Right lobe of liver (tissue), 6 donors: ENCODE measurements at regions not wholly inside any gene's neighbourhood (a gene's known extent, or its start where the extent isn't known, plus 50 kb on each side); places are given as distances from the start of the nearest gene placed in this dataset.
A peak's percentile ranks its signal among the peaks of the same experiment; 100 is the strongest.

Experiments
- ATAC-seq, 4 donors: fragments of 200-7000 bp; cut with Tn5 transposase; one replicate each; pipeline ENCODE4 v1.9.1; 2020; ENCODE audit warnings: mild to moderate bottlenecking in 4 of 4, moderate library complexity in 4 of 4
- DNase-seq, 3 donors: peaks; one replicate each; pipeline ENCODE4 v3.0.0-alpha.2; 2020
- H3K27ac ChIP-seq, 3 donors: fragments of 200-600 bp; one replicate each; pipeline ENCODE4 v1.8.0; 2022
- H3K27me3 ChIP-seq, 2 donors: fragments of 200-600 bp; one replicate each; pipeline ENCODE4 v1.8.0; 2022
- H3K36me3 ChIP-seq, 4 donors: fragments of 200-600 bp; sonication (generic) in 1 of 4; one replicate each; pipeline versions ENCODE4 v1.5.1 to v1.8.0; 2017 to 2022; ENCODE audit warnings: control low read depth in 1 of 4
- H3K4me1 ChIP-seq, 4 donors: fragments of 200-600 bp; sonication (generic) in 1 of 4; one replicate each; pipeline versions ENCODE4 v1.5.1 to v1.8.0; 2017 to 2022; ENCODE audit warnings: control low read depth in 1 of 4
- H3K4me3 ChIP-seq, 3 donors: fragments of 200-600 bp; one replicate each; pipeline ENCODE4 v1.8.0; 2022
- H3K9me3 ChIP-seq, 4 donors: fragments of 200-600 bp; sonication (generic) in 1 of 4; one replicate each; pipeline versions ENCODE4 v1.5.1 to v1.8.0; 2017 to 2022; ENCODE audit warnings: control low read depth in 1 of 4
- POLR2A ChIP-seq: fragments of 450-650 bp; IDR thresholded peaks from one replicate; pipeline ENCODE4 v1.6.1; 2017; ENCODE audit warnings: antibody characterized with exemption, mild to moderate bottlenecking
- WGBS: methylation state at CpG from one replicate; pipeline ENCODE4 v1.1.6; 2018; ENCODE audit warnings: low coverage, low lambda C conversion rate; ENCODE audit not compliant: insufficient coverage; ENCODE audit errors: missing lambda C conversion rate; 5-methylcytosine and 5-hydroxymethylcytosine counted together
- intact Hi-C, 2 donors: fragments of 100-400 bp; cut with DNase I; formaldehyde crosslinking; loops; one replicate each; pipeline versions ENCODE4 v1.11.2 to v1.14.1; 2022
- TF ChIP-seq, protein P1 (sequence below), 4 donors: fragments of 200-600 bp in 3 of 4; fragments of 450-650 bp in 1 of 4; IDR thresholded peaks; one replicate each; pipeline versions ENCODE4 v1.5.1 to v1.8.0; 2016 to 2022; ENCODE audit warnings: antibody characterized with exemption in 4 of 4, mild to moderate bottlenecking in 2 of 4
- donor health status: DM: no; HTN: yes; CAD: no.
- donor health status: DM: no; HTN: no; CAD: no.
- donor health status: DM: no; HTN: no; CAD: no.
- donor health status: DM: no; HTN: yes; CAD: no.
- donor health status: DM: no; HTN: yes; CAD: no.

DNA sequence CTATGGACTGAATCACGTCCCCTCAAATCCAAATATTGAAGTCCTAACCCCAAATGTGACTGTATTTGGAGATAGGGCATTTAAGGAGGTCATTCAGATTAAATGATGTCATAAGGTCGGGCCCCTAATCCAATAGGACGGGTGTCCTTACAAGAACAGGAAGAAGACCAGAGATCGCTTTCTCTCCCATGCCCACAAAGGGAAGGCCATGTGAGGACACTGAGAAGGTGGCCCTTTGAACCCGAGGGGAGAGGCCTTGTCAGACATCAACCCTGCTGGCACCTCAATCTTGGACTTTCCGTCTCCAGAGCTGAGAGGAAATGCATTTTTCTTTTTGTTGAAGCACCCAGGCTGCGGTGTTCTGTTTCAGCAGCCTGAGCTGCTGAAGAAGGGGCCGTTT lies 72.3 kb upstream of the KLF6 start:
- no peak for TF ChIP-seq POLR2A
- TF ChIP-seq, protein P1, sequence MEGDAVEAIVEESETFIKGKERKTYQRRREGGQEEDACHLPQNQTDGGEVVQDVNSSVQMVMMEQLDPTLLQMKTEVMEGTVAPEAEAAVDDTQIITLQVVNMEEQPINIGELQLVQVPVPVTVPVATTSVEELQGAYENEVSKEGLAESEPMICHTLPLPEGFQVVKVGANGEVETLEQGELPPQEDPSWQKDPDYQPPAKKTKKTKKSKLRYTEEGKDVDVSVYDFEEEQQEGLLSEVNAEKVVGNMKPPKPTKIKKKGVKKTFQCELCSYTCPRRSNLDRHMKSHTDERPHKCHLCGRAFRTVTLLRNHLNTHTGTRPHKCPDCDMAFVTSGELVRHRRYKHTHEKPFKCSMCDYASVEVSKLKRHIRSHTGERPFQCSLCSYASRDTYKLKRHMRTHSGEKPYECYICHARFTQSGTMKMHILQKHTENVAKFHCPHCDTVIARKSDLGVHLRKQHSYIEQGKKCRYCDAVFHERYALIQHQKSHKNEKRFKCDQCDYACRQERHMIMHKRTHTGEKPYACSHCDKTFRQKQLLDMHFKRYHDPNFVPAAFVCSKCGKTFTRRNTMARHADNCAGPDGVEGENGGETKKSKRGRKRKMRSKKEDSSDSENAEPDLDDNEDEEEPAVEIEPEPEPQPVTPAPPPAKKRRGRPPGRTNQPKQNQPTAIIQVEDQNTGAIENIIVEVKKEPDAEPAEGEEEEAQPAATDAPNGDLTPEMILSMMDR (IDR thresholded peaks at IDR 0.05) = no peak
- Histone ChIP-seq H3K4me1 (peaks cover 0 to 12% (median 3%) of the 10 kb centered on the region in 4 donors), H3K27ac (no peak overlapping the region), H3K9me3 (no peaks in the 10 kb centered on the region), H3K27me3 (no peaks in the 10 kb centered on the region), H3K4me3 (no peak overlapping the region), H3K36me3 (no peaks in the 10 kb centered on the region)
- intact Hi-C loops = no loop called here
- no peak for ATAC-seq
- DNase-seq = no peak
- WGBS = 72% methylated on average over 5 of the region's 8 CpGs

DNA sequence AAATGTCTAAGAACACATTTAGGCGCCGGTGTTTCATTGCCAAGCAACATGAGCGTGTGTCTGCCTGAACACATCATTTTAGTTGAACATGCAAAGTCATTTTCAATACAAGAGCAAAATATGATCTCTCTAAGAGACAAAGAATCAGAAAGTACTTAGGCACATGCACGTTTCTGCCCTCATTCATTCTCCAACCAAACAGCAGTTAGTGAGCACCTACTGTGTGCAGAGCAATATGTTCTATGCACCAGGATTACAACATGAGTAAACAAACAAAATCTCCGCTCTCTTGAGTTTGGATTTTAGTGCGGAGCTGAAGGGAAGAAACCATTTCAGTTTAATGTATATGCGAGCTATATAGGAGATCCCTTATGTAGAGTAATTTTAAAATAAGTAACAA lies 71.6 kb upstream of the KLF6 start:
- TF ChIP-seq POLR2A = no peak
- TF ChIP-seq, protein P1 (IDR thresholded peaks at IDR 0.05) = no peak
- no peak for ATAC-seq
- DNase-seq = no peak
- 86% methylated on average over 7 of the region's 7 CpGs for WGBS
- no peaks in the 10 kb centered on the region for H3K27me3 ChIP-seq
- H3K4me3 ChIP-seq = no peak overlapping the region
- intact Hi-C loops = no loop called here
- H3K9me3 ChIP-seq = no peaks in the 10 kb centered on the region
- no peak overlapping the region for H3K27ac ChIP-seq
- H3K36me3 ChIP-seq = no peaks in the 10 kb centered on the region
- H3K4me1 ChIP-seq = peaks cover 0 to 17% (median 3%) of the 10 kb centered on the region in 4 donors

DNA sequence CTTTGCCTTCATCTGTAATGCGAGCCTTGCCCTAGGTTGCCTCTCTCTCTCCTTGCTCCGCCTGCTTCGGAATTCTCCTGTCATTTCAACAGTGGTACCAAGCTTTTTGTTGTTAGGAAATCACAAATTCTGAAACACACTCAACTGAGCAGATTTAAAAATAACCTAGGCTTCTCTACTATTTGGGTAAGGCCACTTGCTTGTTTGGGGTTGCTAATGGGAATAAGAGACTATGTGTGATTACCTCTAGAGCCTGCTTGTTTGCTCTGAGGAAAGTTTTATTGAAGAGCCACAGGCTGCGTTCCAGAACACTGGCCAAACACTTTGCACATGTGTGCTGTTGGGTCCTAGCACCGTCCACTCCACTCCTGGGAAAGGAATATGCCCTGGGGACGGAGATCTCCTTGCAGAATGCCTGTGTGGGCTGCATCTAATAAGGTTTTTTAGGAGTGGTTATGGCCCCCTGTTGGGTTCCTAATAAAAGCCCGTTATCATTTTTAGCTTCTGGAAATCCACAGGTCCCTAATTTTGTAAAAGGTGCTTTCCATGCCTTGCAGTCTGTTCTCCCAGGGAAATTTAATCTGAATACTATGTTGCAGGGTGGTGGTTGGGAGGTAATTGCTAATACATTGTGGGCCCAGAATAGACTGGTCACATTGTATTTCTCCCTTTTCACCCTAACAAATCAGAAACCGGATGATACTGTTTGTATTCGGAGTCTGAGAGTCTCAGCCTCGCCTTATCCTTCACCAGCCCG lies 68.7 kb upstream of the KLF6 start:
- no peaks in the 10 kb centered on the region for H3K36me3 ChIP-seq
- H3K9me3 ChIP-seq = no peaks in the 10 kb centered on the region
- TF ChIP-seq, protein P1 (IDR thresholded peaks at IDR 0.05) = no peak
- peak; percentile 64 for TF ChIP-seq POLR2A
- H3K27me3 ChIP-seq = no peaks in the 10 kb centered on the region
- intact Hi-C loops = no loop called here
- no peak overlapping the region for H3K4me3 ChIP-seq
- peaks cover 0 to 24% (median 3%) of the 10 kb centered on the region in 4 donors for H3K4me1 ChIP-seq
- ATAC-seq (peak; percentile 61 to 84 (median 80)), DNase-seq (peak; percentile 46 to 79 (median 77))
- peak overlapping the region; percentile 75 to 88 (median 83) for H3K27ac ChIP-seq
- WGBS = 58% methylated on average over 7 of the region's 11 CpGs

DNA sequence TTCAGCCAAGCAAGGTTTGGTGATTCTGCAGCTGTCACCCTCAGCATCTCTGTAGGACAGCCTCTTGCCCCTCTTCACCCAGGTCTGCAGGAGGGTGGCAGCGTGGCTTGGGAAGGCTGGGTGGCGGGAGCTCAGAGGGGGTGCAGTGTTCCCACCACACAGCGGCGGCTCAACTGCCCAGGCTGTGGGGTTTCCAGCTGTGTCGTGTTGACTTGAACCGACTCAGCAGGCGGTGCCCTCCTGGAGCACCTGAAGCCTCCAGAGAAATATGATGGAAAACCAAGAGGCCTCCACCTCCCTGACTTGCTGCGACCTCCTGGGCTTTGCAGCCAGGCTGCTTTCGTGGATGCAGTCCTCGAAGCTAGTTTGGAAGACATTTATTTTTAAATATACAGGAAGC lies 68.0 kb upstream of the KLF6 start:
- no peak for DNase-seq
- H3K4me3 ChIP-seq = no peak overlapping the region

More for the DNA sequence above, 68.0 kb upstream of the KLF6 start:
- no peak for ATAC-seq
- no peaks in the 10 kb centered on the region for H3K36me3 ChIP-seq
- no peak for TF ChIP-seq POLR2A
- TF ChIP-seq, protein P1 (IDR thresholded peaks at IDR 0.05) = no peak
- 69% methylated on average over 3 of the region's 10 CpGs for WGBS
- intact Hi-C loops = no loop called here
- peaks cover 0 to 31% (median 7%) of the 10 kb centered on the region in 4 donors for H3K4me1 ChIP-seq
- no peaks in the 10 kb centered on the region for H3K27me3 ChIP-seq
- H3K27ac ChIP-seq = peak overlapping the region; percentile 75 to 88 (median 83)
- H3K9me3 ChIP-seq = no peaks in the 10 kb centered on the region
